ENCODE measurements at regions not wholly inside any gene's neighbourhood (a gene's known extent, or its start where the extent isn't known, plus 50 kb on each side); places are given as distances from the start of the nearest gene placed in this dataset.
"Not testable (repeated sequence)": the region's sequence is repeated elsewhere in the genome, so short reads cannot be mapped to it uniquely, and the experiment has no call there.

DNA sequence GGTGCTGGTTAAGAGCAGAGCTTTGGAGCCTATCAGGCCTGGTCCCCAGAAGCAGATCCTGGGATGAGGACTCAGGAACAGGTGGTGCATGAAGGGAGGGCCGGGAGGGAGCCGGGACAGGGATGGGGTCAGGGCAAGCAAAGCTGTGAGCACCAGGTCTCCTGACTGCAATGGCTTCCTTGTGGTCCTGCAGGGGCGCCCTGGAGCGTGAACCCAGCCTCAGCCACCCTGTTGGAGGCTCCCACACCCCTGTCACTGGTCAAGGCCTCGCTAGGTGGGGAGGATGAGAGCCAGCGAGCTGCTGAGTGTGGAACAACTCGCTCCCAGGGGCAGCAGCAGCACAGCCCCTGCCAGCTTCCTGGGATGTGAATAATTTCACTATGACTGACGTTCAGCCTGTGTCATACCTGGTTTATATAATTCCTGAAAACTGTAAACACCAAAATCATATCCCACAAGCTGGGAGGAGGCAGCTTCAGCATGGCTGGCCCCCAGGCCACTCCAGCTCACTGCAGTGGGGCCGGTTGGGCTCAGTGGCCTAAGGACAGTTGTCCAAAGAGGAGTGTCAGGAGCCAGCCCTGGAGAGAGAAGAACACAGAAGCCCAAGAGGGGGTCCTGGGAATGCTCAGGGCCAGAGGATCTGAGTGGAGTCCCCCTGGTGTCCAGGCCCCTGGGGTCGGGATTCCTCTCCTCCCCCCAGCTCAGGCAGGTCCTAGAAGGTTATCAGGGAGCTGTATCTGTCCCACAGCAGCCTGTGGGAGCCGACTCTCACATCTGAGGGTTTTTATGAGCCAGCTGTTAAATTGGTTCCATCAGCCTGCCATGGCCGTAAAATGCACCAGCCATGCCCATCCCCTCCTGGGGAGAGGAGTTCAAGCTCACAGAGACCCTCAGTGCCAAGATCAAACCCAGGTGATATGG is 272.9 kb downstream of the ADGRD1 start:
- intact Hi-C loops (cut with DNase I), result loop anchor here in 3 of 10 donors (10.0 kb wide), 2 partner anchors 208 to 458 kb away; no protein-coding TSS in a partner anchor
- DNase-seq (no peak), ATAC-seq (no peak)
- H3K36me3 ChIP-seq, result no peaks in the 10 kb centered on the region
- WGBS, 4 donors, result 69 to 81% (median 69%) methylated on average over 9 to 12 of the region's 12 CpGs
- H3K9me3 ChIP-seq, result no peaks in the 10 kb centered on the region
- no peak overlapping the region for H3K4me3 ChIP-seq
- H3K27ac ChIP-seq, result no peak overlapping the region
- H3K4me1 ChIP-seq, result peaks cover 0 to 27% (median 8%) of the 10 kb centered on the region in 12 donors
- no peak for TF ChIP-seq POLR2A (IDR thresholded peaks at IDR 0.05)
- TF ChIP-seq, protein P1, sequence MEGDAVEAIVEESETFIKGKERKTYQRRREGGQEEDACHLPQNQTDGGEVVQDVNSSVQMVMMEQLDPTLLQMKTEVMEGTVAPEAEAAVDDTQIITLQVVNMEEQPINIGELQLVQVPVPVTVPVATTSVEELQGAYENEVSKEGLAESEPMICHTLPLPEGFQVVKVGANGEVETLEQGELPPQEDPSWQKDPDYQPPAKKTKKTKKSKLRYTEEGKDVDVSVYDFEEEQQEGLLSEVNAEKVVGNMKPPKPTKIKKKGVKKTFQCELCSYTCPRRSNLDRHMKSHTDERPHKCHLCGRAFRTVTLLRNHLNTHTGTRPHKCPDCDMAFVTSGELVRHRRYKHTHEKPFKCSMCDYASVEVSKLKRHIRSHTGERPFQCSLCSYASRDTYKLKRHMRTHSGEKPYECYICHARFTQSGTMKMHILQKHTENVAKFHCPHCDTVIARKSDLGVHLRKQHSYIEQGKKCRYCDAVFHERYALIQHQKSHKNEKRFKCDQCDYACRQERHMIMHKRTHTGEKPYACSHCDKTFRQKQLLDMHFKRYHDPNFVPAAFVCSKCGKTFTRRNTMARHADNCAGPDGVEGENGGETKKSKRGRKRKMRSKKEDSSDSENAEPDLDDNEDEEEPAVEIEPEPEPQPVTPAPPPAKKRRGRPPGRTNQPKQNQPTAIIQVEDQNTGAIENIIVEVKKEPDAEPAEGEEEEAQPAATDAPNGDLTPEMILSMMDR (IDR thresholded peaks at IDR 0.05), result no peak
- peaks cover 0 to 23% (median 4%) of the 10 kb centered on the region in 9 donors for H3K27me3 ChIP-seq

DNA sequence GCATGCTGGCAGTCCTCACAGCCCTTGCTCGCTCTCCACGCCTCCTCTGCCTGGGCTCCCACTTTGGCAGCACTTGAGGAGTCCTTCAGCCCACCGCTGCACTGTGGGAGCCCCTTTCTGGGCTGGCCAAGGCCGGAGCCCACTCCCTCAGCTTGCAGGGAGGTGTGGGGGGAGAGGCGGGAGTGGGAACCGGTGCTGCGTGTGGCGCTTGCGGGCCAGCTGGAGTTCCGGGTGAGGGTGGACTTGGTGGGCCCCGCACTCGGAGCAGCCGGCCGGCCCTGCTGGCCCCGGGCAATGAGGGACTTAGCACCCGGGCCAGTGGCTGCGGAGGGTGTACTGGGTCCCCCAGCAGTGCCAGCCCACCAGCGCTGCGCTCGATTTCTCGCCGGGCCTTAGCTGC is 273.9 kb downstream of the ADGRD1 start:
- not testable (repeated sequence) for H3K36me3 ChIP-seq, H3K9me3 ChIP-seq, ATAC-seq, DNase-seq, H3K4me3 ChIP-seq, H3K27ac ChIP-seq
- H3K27me3 ChIP-seq, result peaks cover 0 to 23% (median 4%) of the 10 kb centered on the region in 9 donors
- H3K4me1 ChIP-seq, result peaks cover 0 to 25% (median 8%) of the 10 kb centered on the region in 12 donors
- intact Hi-C loops (cut with DNase I), result loop anchor here in 3 of 10 donors (10.0 kb wide), 2 partner anchors 207 to 457 kb away; no protein-coding TSS in a partner anchor
- WGBS, 4 donors, result 93 to 96% (median 96%) methylated on average over 14 to 22 of the region's 22 CpGs

DNA sequence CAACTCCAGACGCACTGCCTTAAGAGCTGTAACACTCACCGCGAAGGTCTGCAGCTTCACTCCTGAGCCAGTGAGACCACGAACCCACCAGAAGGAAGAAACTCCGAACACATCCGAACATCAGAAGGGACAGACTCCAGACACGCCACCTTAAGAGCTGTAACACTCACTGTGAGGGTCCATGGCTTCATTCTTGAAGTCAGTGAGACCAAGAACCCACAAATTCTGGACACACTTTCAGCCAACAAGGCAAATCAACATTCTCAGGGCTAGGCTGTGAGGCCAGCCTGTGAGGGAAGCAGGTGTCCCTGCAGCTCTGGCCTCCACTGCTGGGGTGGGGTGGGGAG is 275.3 kb downstream of the ADGRD1 start:
- Histone ChIP-seq H3K27me3 (peaks cover 0 to 27% (median 4%) of the 10 kb centered on the region in 9 donors), H3K27ac (peak overlapping the region in 7 of 12 donors; percentile 24 to 85 (median 68)), H3K4me1 (peaks cover 0 to 25% (median 8%) of the 10 kb centered on the region in 12 donors)
- ATAC-seq, H3K36me3 ChIP-seq, H3K9me3 ChIP-seq, H3K4me3 ChIP-seq, DNase-seq: not testable (repeated sequence)
- intact Hi-C loops (cut with DNase I), result loop anchor here in 3 of 10 donors (10.0 kb wide), 2 partner anchors 206 to 456 kb away; no protein-coding TSS in a partner anchor
- 71 to 92% (median 76%) methylated on average over 4 to 7 of the region's 7 CpGs for WGBS, 4 donors

DNA sequence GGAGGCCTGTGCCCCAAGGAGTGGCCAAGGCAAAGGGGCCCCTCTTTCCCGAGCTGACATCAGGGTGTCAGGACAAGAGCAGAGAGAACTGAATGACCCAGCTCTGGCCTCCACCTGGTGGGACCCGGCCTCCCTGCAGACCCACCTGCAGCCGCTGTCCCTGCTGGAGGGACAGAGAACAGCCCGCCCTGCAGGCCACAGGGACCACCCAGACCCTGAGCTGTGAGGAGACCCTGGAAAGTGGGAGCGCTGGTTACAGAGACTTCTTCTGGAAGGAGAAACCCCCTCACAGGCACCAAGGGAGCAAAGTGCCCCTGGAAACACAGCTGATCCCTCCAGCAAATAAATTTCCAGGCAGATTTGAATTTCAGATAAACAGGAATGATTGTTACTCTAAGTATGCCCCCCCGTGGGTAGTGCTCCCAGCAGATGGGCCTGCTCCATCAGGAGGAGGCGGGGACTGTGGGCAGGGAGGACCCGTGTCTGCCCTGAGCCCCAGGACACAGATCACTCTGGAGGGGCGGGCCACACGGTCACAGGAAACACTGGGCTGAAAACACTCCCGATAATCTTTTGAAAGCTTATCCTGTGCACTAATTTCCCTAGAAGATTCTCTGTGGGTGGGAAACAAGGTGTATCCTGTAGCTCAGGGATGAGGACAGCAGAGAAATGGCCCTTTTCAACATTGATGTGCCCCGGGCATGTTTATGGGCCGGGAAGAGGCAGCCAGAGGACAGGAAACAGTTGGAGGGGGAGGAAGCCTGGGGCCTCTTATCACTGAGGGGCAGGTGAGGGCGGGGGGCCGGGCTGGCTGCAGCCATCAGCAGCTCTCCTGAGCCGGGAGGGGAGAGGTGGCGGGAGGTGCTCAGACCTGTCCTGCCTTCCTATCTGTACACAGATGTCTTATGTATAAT is 276.0 kb downstream of the ADGRD1 start:
- no peaks in the 10 kb centered on the region for H3K36me3 ChIP-seq
- 26 to 33% (median 27%) methylated on average over 12 to 17 of the region's 17 CpGs for WGBS, 4 donors
- H3K4me1 ChIP-seq, result peaks cover 0 to 25% (median 8%) of the 10 kb centered on the region in 12 donors
- peak overlapping the region in 7 of 12 donors; percentile 24 to 85 (median 68) for H3K27ac ChIP-seq
- H3K9me3 ChIP-seq, result peaks cover 0 to 9% (median 2%) of the 10 kb centered on the region in 12 donors
- ATAC-seq, result peak; percentile 66 to 93 (median 77)
- TF ChIP-seq POLR2A (IDR thresholded peaks at IDR 0.05), result no peak
- TF ChIP-seq, protein P1 (IDR thresholded peaks at IDR 0.05), result no peak
- DNase-seq, result peak in 4 of 5 donors; percentile 53 to 64 (median 61)
- no peak overlapping the region for H3K4me3 ChIP-seq
- intact Hi-C loops (cut with DNase I), result loop anchor here in 3 of 10 donors (10.0 kb wide), 2 partner anchors 205 to 455 kb away; no protein-coding TSS in a partner anchor
- H3K27me3 ChIP-seq, result peaks cover 0 to 27% (median 4%) of the 10 kb centered on the region in 9 donors
